ENCODE measurements at regions not wholly inside any gene's neighbourhood (a gene's known extent, or its start where the extent isn't known, plus 50 kb on each side); places are given as distances from the start of the nearest gene placed in this dataset.

DNA sequence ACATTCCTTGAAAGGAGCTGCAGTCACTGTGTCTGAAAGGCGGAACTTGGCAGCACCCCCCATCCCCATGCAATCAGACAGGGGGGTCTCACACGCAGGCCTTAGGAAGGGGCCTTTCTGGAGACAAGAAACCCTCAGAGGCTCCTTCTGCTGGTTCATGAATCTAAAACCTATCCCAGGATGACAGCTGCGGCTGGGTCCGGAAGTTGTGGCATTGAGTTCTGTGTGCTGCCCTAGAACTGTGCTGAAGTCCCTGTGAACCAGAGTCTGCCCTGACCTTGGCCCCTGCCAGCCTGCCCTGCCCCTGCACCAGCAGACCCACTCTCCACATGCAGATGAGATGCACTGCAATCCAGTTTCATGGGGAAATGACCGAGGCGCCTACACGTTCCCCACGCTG is 268.0 kb downstream of the CTTN start:
- no peaks in the 10 kb centered on the region for H3K36me3 ChIP-seq (ENCODE audit: low read depth)
- TF ChIP-seq EZH2 (IDR thresholded peaks at IDR 0.05; ENCODE audit: insufficient read depth, poor library complexity, severe bottlenecking) = no peak
- TF ChIP-seq EZH2phosphoT487 (IDR thresholded peaks at IDR 0.05; ENCODE audit: insufficient read depth, low read depth) = no peak
- H4K20me1 ChIP-seq (ENCODE audit: insufficient read depth) = no peaks in the 10 kb centered on the region
- H3F3A ChIP-seq (ENCODE audit: insufficient read depth) = no peaks in the 10 kb centered on the region
- in situ Hi-C loops (cut with MboI) = no loop called here
- no peak overlapping the region for H3K27ac ChIP-seq
- no peak overlapping the region for H3K4me3 ChIP-seq
- H3K4me2 ChIP-seq (ENCODE audit: unreplicated experiment) = no peak overlapping the region
- no peaks in the 10 kb centered on the region for H3K9me2 ChIP-seq (ENCODE audit: insufficient read depth)
- no peaks in the 10 kb centered on the region for H3K9me3 ChIP-seq (ENCODE audit: low read depth)
- no peaks in the 10 kb centered on the region for H3K27me3 ChIP-seq (replicated peaks; ENCODE audit: insufficient read depth)
- H3K9ac ChIP-seq = no peak overlapping the region
- no peaks in the 10 kb centered on the region for H3K79me2 ChIP-seq (ENCODE audit: insufficient read depth)
- no peak for DNase-seq
- no peaks in the 10 kb centered on the region for H3K4me1 ChIP-seq (ENCODE audit: insufficient read depth)
- no peak overlapping the region for H2AFZ ChIP-seq
- 74% methylated on average over 8 of the region's 8 CpGs for WGBS, 2 experiments (ENCODE audit: low coverage in 1 of 2, low lambda C conversion rate in 2 of 2, missing lambda C conversion rate in 2 of 2)

GRCh38 chr11:70667767-70668166 is 269.4 kb downstream of the CTTN start:
- no peaks in the 10 kb centered on the region for H3K79me2 ChIP-seq (ENCODE audit: insufficient read depth)
- 40 to 59% methylated on average over 4 of the region's 4 CpGs for WGBS, 2 experiments (ENCODE audit: low coverage in 1 of 2, low lambda C conversion rate in 2 of 2, missing lambda C conversion rate in 2 of 2)
- no peaks in the 10 kb centered on the region for H3K27me3 ChIP-seq (replicated peaks; ENCODE audit: insufficient read depth)

DNA sequence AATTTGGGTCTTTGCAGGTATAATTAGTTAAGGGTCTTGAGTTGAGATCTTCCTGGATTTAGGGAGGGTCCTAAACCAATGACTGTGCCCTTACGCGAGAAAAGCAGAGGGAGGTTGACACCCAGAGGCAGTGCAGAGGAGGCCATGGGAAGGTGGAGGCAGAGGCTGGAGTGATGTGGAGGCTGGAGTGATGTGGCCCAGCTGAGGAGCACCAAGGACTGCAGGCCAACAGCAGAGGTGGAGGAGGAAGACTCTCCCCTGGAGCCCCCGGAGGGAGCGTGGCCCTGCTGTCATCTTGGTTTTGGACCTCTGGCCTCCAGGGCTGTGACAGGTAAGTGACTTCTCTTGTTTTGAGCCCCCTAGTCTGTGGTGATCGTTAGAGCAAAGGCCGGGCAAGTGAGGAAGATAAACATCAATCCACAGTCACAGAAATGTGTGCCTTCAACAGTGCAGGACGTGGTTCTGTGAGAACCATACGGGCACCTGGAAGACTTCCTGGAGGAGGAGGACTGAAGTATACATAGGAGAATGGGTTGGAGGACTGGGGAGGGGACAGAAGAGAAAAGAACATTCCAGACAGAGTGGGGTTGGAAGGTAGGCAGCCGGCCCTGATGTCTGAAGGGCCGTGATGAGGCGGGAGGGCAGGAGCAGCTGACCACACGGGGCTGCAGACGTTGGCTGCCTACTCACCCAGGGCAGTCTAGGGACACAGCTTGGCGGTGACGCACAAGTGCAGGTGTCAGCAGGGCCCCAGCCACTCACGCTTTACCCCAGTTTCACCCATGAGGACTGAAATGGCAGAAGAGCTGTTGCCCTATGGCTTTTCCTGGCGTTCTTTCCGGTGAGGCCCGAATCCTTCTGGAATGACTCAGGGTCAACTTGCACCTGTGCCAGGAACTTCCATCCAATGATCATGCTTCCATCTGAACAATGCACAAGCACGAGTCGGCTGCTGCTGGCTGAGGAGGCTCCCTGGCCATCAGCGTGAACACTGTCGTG is 270.2 kb downstream of the CTTN start:
- in situ Hi-C loops (cut with MboI) = no loop called here
- TF ChIP-seq EZH2 (IDR thresholded peaks at IDR 0.05; ENCODE audit: insufficient read depth, poor library complexity, severe bottlenecking) (no peak), EZH2phosphoT487 (IDR thresholded peaks at IDR 0.05; ENCODE audit: insufficient read depth, low read depth) (no peak)
- no peak overlapping the region for H3K9ac ChIP-seq
- H3F3A ChIP-seq (ENCODE audit: insufficient read depth) = no peaks in the 10 kb centered on the region
- H3K9me2 ChIP-seq (ENCODE audit: insufficient read depth) = no peaks in the 10 kb centered on the region
- H3K9me3 ChIP-seq (ENCODE audit: low read depth) = no peaks in the 10 kb centered on the region
- H2AFZ ChIP-seq = no peak overlapping the region
- H4K20me1 ChIP-seq (ENCODE audit: insufficient read depth) = no peaks in the 10 kb centered on the region
- no peaks in the 10 kb centered on the region for H3K4me1 ChIP-seq (ENCODE audit: insufficient read depth)
- no peak for DNase-seq
- H3K27me3 ChIP-seq (replicated peaks; ENCODE audit: insufficient read depth) = no peaks in the 10 kb centered on the region
- H3K4me3 ChIP-seq = no peak overlapping the region
- 56 to 67% methylated on average over 21 of the region's 23 CpGs for WGBS, 2 experiments (ENCODE audit: low coverage in 1 of 2, low lambda C conversion rate in 2 of 2, missing lambda C conversion rate in 2 of 2)
- no peak overlapping the region for H3K4me2 ChIP-seq (ENCODE audit: unreplicated experiment)
- H3K27ac ChIP-seq = no peak overlapping the region
- H3K36me3 ChIP-seq (ENCODE audit: low read depth) = no peaks in the 10 kb centered on the region
- no peaks in the 10 kb centered on the region for H3K79me2 ChIP-seq (ENCODE audit: insufficient read depth)

More at GRCh38 chr11:70667767-70668166, 269.4 kb downstream of the CTTN start:
- TF ChIP-seq EZH2phosphoT487 (IDR thresholded peaks at IDR 0.05; ENCODE audit: insufficient read depth, low read depth) (no peak), EZH2 (IDR thresholded peaks at IDR 0.05; ENCODE audit: insufficient read depth, poor library complexity, severe bottlenecking) (no peak)
- no peak for DNase-seq
- no peaks in the 10 kb centered on the region for H3K36me3 ChIP-seq (ENCODE audit: low read depth)
- no peaks in the 10 kb centered on the region for H3K4me1 ChIP-seq (ENCODE audit: insufficient read depth)
- in situ Hi-C loops (cut with MboI) = no loop called here
- H3K27ac ChIP-seq = no peak overlapping the region
- H3K9me3 ChIP-seq (ENCODE audit: low read depth) = no peaks in the 10 kb centered on the region
- H3F3A ChIP-seq (ENCODE audit: insufficient read depth) = no peaks in the 10 kb centered on the region
- H3K9me2 ChIP-seq (ENCODE audit: insufficient read depth) = no peaks in the 10 kb centered on the region
- H4K20me1 ChIP-seq (ENCODE audit: insufficient read depth) = no peaks in the 10 kb centered on the region
- no peak overlapping the region for H3K9ac ChIP-seq
- no peak overlapping the region for H3K4me3 ChIP-seq
- no peak overlapping the region for H2AFZ ChIP-seq
- H3K4me2 ChIP-seq (ENCODE audit: unreplicated experiment) = no peak overlapping the region

DNA sequence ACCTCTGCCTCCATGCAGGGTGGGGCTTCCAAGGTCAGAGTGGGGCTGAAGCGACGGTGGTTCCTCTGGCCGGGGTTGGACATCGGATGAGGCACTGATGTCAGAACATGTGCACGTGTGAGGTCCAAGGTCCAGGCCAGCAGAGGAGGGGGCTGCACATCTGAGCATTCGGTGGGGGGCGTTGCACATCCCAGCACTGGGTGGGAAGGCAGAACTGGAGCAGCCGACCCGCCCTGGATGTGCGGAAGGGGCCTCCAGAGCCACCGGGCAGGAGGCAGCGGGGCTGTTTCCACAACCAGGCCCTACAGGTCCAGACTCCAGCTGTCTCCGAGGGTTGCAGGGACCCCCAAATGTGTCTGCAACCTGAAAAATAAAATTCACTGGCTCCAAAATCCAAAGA is 271.0 kb downstream of the CTTN start:
- TF ChIP-seq EZH2phosphoT487 (IDR thresholded peaks at IDR 0.05; ENCODE audit: insufficient read depth, low read depth) (no peak), EZH2 (IDR thresholded peaks at IDR 0.05; ENCODE audit: insufficient read depth, poor library complexity, severe bottlenecking) (no peak)
- WGBS, 2 experiments (ENCODE audit: low coverage in 1 of 2, low lambda C conversion rate in 2 of 2, missing lambda C conversion rate in 2 of 2) = 74 to 80% methylated on average over 11 to 13 of the region's 13 CpGs
- Histone ChIP-seq H3K36me3 (ENCODE audit: low read depth) (no peaks in the 10 kb centered on the region), H3K27ac (no peak overlapping the region), H2AFZ (no peak overlapping the region), H3K9me2 (ENCODE audit: insufficient read depth) (no peaks in the 10 kb centered on the region), H3K79me2 (ENCODE audit: insufficient read depth) (no peaks in the 10 kb centered on the region), H3K27me3 (replicated peaks; ENCODE audit: insufficient read depth) (no peaks in the 10 kb centered on the region), H3K4me3 (no peak overlapping the region), H3K4me2 (ENCODE audit: unreplicated experiment) (no peak overlapping the region), H3F3A (ENCODE audit: insufficient read depth) (no peaks in the 10 kb centered on the region), H4K20me1 (ENCODE audit: insufficient read depth) (no peaks in the 10 kb centered on the region), H3K9ac (no peak overlapping the region), H3K9me3 (ENCODE audit: low read depth) (no peaks in the 10 kb centered on the region), H3K4me1 (ENCODE audit: insufficient read depth) (no peaks in the 10 kb centered on the region)
- in situ Hi-C loops (cut with MboI) = no loop called here
- no peak for DNase-seq

Data from GM23248 (cell line).